ENCODE measurements at regions not wholly inside any gene's neighbourhood (a gene's known extent, or its start where the extent isn't known, plus 50 kb on each side); places are given as distances from the start of the nearest gene placed in this dataset.

- TF ChIP-seq EZH2 (IDR thresholded peaks at IDR 0.05; ENCODE audit: insufficient read depth, low read length) (no peak), CTCF (IDR thresholded peaks at IDR 0.05; ENCODE audit: insufficient read depth, low read depth, low read length) (no peak)
These were observed 534.5 kb downstream of the PTPRC start for GRCh38 chr1:199173356-199173755.

Data from astrocyte (in vitro differentiated cells and primary cell).